OCI-LY7 (cell line): ENCODE measurements at regions not wholly inside any gene's neighbourhood (a gene's known extent, or its start where the extent isn't known, plus 50 kb on each side); places are given as distances from the start of the nearest gene placed in this dataset.

ENCODE experiments used
- CTCF ChIP-seq: fragments of 200-600 bp; sonication (generic); conservative IDR thresholded peaks from 2 replicates; pipeline ENCODE4 v1.5.1; 2014; ENCODE audit warnings: mild to moderate bottlenecking, antibody characterized with exemption, low read length, moderate library complexity, mixed read lengths
- EZH2phosphoT487 ChIP-seq: fragments of 200-600 bp; sonication (generic); IDR thresholded peaks from 2 replicates; pipeline ENCODE4 v1.6.1; 2018; ENCODE audit warnings: low read depth, borderline replicate concordance, mild to moderate bottlenecking, mixed run types, antibody characterized with exemption, low read length, moderate library complexity, mixed read lengths

- TF ChIP-seq CTCF (no peak), EZH2phosphoT487 (no peak)
Measured at GRCh38 chr20:48338717-48339116, 489.1 kb downstream of the PREX1 start.
